Hepatocyte (in vitro differentiated cells): ENCODE measurements at regions not wholly inside any gene's neighbourhood (a gene's known extent, or its start where the extent isn't known, plus 50 kb on each side); places are given as distances from the start of the nearest gene placed in this dataset.

Experiments
- CTCF ChIP-seq: fragments of 200-600 bp; sonication (generic); IDR thresholded peaks from 2 replicates; pipeline ENCODE4 v1.5.1; 2016; ENCODE audit warnings: antibody characterized with exemption, mild to moderate bottlenecking; ENCODE audit not compliant: poor library complexity
- EZH2 ChIP-seq: fragments of 200-600 bp; sonication (generic); IDR thresholded peaks from 2 replicates; pipeline ENCODE4 v1.6.1; 2016; ENCODE audit warnings: antibody characterized with exemption, mild to moderate bottlenecking, borderline replicate concordance

GRCh38 chr22:48686694-48687302 is 1140.9 kb downstream of the BRD1 start:
- no peak for TF ChIP-seq CTCF
- TF ChIP-seq EZH2 = no peak
